Omental fat pad (tissue), 3 donors: ENCODE measurements at regions not wholly inside any gene's neighbourhood (a gene's known extent, or its start where the extent isn't known, plus 50 kb on each side); places are given as distances from the start of the nearest gene placed in this dataset.
"Not testable (repeated sequence)": the region's sequence is repeated elsewhere in the genome, so short reads cannot be mapped to it uniquely, and the experiment has no call there.

Source experiments
- ATAC-seq: fragments of 150-250 bp; one replicate; pipeline ENCODE4 v1.9.1; 2016; ENCODE audit warnings: mild to moderate bottlenecking, moderate library complexity; ENCODE audit not compliant: low FRiP score
- DNase-seq: peaks from one replicate; pipeline ENCODE4 v3.0.0-alpha.2; 2019; ENCODE audit warnings: low spot score
- CTCF ChIP-seq, 3 donors: fragments of 450-650 bp; IDR thresholded peaks; one replicate each; pipeline ENCODE4 v1.5.1; 2016 to 2017; ENCODE audit warnings: antibody characterized with exemption in 3 of 3, mild to moderate bottlenecking in 3 of 3, moderate library complexity in 2 of 3

- TF ChIP-seq CTCF (IDR thresholded peaks at IDR 0.05): no peak
- ATAC-seq (no peak), DNase-seq (no peak)
These were observed 123.5 kb upstream of the GOLGA6L4 start for GRCh38 chr15:84112025-84112424.

GRCh38 chr15:84113919-84114318 is 121.7 kb upstream of the GOLGA6L4 start:
- ATAC-seq (no peak), DNase-seq (no peak)
- no peak for TF ChIP-seq CTCF (IDR thresholded peaks at IDR 0.05)

GRCh38 chr15:84114680-84115079 is 120.9 kb upstream of the GOLGA6L4 start:
- DNase-seq, ATAC-seq: not testable (repeated sequence)

- DNase-seq, ATAC-seq: not testable (repeated sequence)
These were observed 116.2 kb upstream of the GOLGA6L4 start for GRCh38 chr15:84119351-84119750.

- DNase-seq, ATAC-seq: not testable (repeated sequence)
These were observed 114.7 kb upstream of the GOLGA6L4 start for GRCh38 chr15:84120903-84121302.

- ATAC-seq, DNase-seq: not testable (repeated sequence)
These were observed 106.9 kb upstream of the GOLGA6L4 start for GRCh38 chr15:84128706-84129105.

GRCh38 chr15:84130098-84130831 is 105.3 kb upstream of the GOLGA6L4 start:
- ATAC-seq: peak; percentile 59
- DNase-seq: not testable (repeated sequence)

- ATAC-seq: not testable (repeated sequence)
These were observed 99.6 kb upstream of the GOLGA6L4 start for GRCh38 chr15:84135931-84136456.

GRCh38 chr15:84142888-84143337 is 92.7 kb upstream of the GOLGA6L4 start:
- peak; percentile 97 for ATAC-seq
- DNase-seq: peak; percentile 41

More at GRCh38 chr15:84135931-84136456, 99.6 kb upstream of the GOLGA6L4 start:
- DNase-seq: not testable (repeated sequence)

More at GRCh38 chr15:84142888-84143337, 92.7 kb upstream of the GOLGA6L4 start:
- peak in 1 of 3 donors; percentile 35 for TF ChIP-seq CTCF (IDR thresholded peaks at IDR 0.05)
